Activated CD4-positive, alpha-beta T cell treated with anti-CD3 and anti-CD28 coated beads, Interleukin-10, Interleukin-2, amounts not matched to agents 100 ng/mL and 50 ng/mL, durations not matched to agents 16 hours and 8 hours (primary cell): ENCODE measurements at regions not wholly inside any gene's neighbourhood (a gene's known extent, or its start where the extent isn't known, plus 50 kb on each side); places are given as distances from the start of the nearest gene placed in this dataset.
A peak's percentile ranks its signal among the peaks of the same experiment; 100 is the strongest.

ENCODE experiments used
- DNase-seq: peaks from one replicate; pipeline ENCODE4 v3.0.0-alpha.2; 2020

GRCh38 chr16:86356804-86357203 lies 153.5 kb upstream of the FOXF1 start:
- no peak for DNase-seq

GRCh38 chr16:86357303-86357702 lies 153.0 kb upstream of the FOXF1 start:
- DNase-seq, result no peak

GRCh38 chr16:86357950-86358349 lies 152.4 kb upstream of the FOXF1 start:
- no peak for DNase-seq

GRCh38 chr16:86359571-86359970 lies 150.8 kb upstream of the FOXF1 start:
- DNase-seq, result no peak

- no peak for DNase-seq
Observed at GRCh38 chr16:86362155-86362849, 148.0 kb upstream of the FOXF1 start.

GRCh38 chr16:86363057-86363490 lies 147.3 kb upstream of the FOXF1 start:
- no peak for DNase-seq

- DNase-seq, result no peak
Observed at GRCh38 chr16:86363836-86364618, 146.3 kb upstream of the FOXF1 start.

GRCh38 chr16:86364653-86365380 lies 145.5 kb upstream of the FOXF1 start:
- no peak for DNase-seq

- no peak for DNase-seq
Observed at GRCh38 chr16:86365513-86366273, 144.6 kb upstream of the FOXF1 start.

GRCh38 chr16:86366481-86366880 lies 143.8 kb upstream of the FOXF1 start:
- DNase-seq, result no peak

GRCh38 chr16:86367291-86368072 lies 142.8 kb upstream of the FOXF1 start:
- no peak for DNase-seq

- no peak for DNase-seq
Observed at GRCh38 chr16:86368261-86368660, 142.1 kb upstream of the FOXF1 start.

- DNase-seq, result no peak
Observed at GRCh38 chr16:86370062-86370461, 140.3 kb upstream of the FOXF1 start.

GRCh38 chr16:86371083-86371803 lies 139.1 kb upstream of the FOXF1 start:
- DNase-seq, result no peak

GRCh38 chr16:86372193-86372592 lies 138.1 kb upstream of the FOXF1 start:
- no peak for DNase-seq

GRCh38 chr16:86373276-86373901 lies 136.9 kb upstream of the FOXF1 start:
- DNase-seq, result no peak

GRCh38 chr16:86374603-86375130 lies 135.7 kb upstream of the FOXF1 start:
- no peak for DNase-seq

GRCh38 chr16:86375364-86375763 lies 135.0 kb upstream of the FOXF1 start:
- DNase-seq, result peak; percentile 1

- DNase-seq, result no peak
Observed at GRCh38 chr16:86375851-86376250, 134.5 kb upstream of the FOXF1 start.

- no peak for DNase-seq
Observed at GRCh38 chr16:86376837-86377236, 133.5 kb upstream of the FOXF1 start.
